Stimulated activated CD4-positive, alpha-beta T cell treated with anti-CD3 and anti-CD28 coated beads, Interleukin-15, amount 100 ng/mL, for 24 hours (primary cell): ENCODE measurements at regions not wholly inside any gene's neighbourhood (a gene's known extent, or its start where the extent isn't known, plus 50 kb on each side); places are given as distances from the start of the nearest gene placed in this dataset.
"Not testable (repeated sequence)": the region's sequence is repeated elsewhere in the genome, so short reads cannot be mapped to it uniquely, and the experiment has no call there.

ENCODE experiments used
- DNase-seq: peaks from one replicate; pipeline ENCODE4 v3.0.0-alpha.2; 2020

DNA sequence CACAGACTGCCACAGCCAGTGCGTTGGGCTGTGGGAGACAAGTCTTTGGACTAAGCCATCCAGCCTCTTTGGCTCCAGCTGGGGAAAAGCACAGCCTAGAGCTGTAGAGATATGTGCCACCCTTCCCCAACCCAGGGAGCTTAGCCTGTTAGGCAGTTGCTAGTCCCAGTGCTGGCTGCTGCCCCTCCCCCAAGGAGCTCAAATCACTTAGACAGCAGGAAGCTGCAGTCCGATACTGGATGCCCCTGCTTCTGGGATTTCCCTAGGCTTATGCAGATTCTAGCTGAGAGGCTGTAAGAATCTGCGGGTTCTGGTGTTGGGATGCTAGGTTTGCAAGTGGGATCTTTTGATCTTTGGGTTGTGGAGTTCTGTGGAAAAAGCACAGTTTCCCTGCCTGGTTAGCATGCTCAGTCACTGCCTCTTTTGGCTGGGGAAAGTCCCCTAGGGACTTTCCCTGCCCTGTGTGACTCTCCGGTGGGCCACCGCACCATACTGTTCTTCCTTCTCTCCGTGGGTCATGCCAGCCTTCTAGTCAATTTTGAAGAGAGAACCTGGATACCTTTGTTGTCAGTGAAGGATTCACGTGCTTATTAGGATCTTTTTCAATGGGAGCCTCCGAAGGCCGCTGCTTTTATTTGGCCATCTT lies 792.0 kb downstream of the KCNA4 start:
- no peak for DNase-seq

DNA sequence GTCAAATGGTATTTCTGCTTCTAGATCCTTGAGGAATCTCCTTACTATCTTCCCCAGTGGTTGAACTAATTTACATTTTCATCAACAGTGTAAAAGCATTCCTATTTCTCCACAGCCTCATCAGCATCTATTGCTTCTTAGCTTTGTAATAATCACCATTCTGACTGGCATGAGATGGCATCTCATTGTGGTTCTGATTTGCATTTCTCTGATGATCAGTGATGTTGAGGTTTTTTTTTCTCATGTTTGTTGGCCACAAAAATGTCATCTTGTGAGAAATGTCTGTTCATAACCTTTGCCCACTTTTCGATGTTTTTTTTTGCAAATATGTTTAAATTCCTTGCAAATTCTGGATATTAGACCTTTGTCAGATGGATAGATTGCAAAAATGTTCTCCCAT lies 797.3 kb downstream of the KCNA4 start:
- DNase-seq = not testable (repeated sequence)

DNA sequence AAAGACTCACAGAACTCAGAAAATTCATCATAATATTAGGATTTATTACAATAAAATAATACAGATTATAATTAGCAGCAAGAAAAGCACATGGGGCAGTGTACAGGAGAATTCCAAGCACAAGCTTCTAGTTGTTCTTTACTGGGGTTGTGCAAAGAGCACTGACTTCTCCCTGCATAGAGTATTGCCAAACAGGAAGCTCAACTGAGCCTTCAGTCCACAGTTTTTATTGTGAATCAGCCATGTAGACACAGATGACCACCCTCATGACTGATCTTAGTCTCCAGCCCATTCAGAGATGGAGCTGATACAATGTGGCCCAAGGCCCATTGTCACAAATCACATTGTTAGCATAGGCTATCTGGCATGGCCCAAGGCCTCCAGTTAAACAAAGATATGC lies 798.9 kb downstream of the KCNA4 start:
- no peak for DNase-seq

DNA sequence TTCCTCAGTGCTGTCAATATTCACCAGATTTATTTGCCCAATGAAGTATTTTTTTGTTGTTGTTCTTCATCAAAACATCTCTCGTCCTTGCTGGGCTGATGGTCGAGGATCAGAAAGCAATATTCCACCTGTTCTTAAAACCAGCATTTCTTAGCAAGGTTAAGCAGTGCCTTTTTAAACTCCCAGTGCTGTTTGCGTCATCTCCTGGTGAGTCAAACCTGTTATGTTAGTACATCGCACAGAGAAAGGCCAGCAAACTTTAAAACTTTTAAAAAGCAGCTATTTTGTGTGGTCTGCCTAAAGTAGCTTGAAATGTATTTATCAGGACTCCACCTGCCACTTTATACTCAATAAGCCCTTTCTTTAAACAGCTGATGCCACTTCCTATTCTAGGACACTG lies 802.0 kb downstream of the KCNA4 start:
- no peak for DNase-seq

DNA sequence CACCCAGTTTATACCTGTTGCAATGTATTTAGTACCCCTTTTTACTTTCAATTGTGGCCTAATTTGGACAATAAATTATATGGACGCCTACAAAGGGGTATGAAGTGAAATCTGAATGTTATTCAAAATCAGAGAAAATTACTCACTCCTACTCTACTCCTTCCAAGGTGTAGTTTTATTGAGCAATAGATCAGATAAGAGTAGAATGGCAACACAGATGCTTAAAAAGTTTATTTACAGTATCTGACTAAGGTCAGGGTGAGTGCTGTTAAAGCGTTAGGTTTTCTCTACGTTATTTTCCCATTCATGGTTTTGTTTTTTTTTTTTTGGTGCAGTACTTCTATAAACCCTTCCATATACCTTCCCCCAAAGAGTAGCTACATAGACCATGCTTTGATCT lies 805.6 kb downstream of the KCNA4 start:
- no peak for DNase-seq

DNA sequence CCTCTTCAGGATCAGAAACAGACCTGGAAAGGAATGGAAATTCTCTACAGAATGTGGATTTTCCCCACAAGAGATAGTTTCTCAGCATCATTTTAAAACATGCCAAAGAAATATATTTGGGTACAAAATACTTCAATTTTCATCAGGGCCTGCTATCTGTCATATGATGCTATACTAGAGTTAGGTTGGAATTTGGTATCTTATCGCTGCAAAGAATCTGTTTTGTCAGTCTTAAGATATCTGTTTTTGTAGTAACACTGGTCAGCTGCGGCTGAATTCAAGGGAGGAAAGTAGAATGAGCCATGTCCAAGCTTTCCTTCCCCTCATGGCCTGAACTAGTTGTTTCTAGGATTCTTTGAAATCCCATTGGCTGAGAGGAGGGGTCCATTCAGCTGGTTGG lies 806.4 kb downstream of the KCNA4 start:
- DNase-seq = no peak

DNA sequence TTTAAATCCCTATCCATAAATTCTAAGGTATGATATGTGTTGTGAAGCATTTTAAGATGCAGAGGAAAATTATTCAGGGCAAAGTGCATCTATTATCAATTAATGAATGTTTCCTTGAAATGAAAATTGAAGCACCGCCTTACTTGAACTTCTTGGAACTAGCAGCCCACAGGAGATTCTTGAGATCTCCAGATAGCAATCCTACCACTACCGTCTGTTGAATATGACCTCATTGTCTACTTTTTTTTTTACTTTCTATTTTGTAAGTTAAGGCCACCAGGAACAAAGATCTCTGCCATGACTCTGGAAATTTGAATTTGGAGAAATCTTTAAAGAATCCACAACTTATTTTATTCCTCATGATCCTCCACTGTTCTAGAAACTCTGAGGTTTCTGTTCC lies 808.7 kb downstream of the KCNA4 start:
- no peak for DNase-seq

DNA sequence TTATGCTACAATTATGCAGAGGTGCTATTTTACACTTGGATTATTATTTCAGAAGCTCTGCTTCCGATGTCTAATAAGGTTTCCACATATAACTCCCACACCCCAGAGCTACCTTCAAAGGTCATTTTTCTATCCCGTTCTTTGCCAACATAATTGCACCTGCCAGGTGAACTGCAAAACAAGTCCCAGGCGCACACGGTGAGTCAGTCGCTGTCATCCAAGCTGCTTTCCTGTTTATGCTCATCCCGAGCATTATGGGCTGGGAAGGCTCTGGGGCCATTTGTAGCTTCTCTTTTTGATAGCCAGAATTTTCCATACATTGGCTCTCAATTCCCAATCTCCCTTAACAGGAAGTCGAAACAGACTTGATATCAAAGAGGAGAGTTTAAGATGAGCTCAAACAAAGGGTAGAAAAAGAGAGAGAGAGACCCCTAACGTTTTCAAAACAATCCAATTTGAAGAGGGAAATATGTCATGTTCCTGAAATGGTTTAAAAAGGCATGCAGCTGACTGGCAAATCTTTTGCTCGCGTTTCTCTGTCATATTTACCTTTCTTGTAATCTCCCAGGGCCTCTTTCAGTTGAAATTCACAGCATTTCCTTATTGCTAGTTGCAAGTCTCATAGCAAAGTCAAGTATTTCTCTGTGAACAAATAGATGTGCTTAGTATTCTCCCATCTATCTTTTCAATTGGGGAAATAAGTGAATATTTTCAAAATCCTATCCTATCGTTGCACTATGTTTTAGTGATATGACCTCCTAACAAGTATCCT lies 815.9 kb downstream of the KCNA4 start:
- DNase-seq = no peak

DNA sequence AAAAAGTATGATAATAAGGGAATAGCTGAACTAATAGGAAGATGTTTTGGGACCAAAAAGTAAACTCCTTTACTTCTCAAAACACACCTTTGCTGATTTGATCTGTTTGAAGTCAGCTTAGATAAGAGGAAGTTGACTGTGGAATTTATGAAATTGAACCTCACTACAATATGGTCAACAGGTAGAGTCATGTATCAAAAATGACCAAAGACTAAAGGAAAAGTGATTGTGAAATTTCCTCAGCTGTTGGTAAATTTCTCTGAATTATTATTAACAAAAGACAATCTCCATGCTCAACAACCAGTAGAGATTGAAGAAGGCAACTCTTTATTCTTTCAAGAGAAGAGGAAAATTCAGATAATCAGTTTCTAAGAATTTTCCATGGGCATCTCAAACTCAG lies 826.5 kb downstream of the KCNA4 start:
- no peak for DNase-seq

DNA sequence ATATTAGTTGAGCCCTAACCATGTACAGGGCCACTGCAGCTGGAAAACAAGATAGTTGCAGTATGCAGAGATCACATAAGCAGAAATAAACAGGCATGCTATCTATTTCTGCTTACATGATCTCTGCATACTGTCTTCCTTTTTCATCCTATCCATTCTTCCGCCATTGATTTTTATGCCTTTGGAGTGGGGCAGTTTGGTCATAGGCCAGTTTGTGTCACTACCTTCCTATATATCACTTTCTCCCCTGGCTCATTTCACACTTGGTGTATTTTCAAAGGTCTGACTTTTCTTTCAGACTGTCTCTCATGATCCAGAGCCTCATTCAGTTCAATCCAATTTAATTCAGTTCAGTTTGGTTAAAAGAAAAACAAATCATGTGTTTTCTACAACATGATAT lies 829.6 kb downstream of the KCNA4 start:
- no peak for DNase-seq

DNA sequence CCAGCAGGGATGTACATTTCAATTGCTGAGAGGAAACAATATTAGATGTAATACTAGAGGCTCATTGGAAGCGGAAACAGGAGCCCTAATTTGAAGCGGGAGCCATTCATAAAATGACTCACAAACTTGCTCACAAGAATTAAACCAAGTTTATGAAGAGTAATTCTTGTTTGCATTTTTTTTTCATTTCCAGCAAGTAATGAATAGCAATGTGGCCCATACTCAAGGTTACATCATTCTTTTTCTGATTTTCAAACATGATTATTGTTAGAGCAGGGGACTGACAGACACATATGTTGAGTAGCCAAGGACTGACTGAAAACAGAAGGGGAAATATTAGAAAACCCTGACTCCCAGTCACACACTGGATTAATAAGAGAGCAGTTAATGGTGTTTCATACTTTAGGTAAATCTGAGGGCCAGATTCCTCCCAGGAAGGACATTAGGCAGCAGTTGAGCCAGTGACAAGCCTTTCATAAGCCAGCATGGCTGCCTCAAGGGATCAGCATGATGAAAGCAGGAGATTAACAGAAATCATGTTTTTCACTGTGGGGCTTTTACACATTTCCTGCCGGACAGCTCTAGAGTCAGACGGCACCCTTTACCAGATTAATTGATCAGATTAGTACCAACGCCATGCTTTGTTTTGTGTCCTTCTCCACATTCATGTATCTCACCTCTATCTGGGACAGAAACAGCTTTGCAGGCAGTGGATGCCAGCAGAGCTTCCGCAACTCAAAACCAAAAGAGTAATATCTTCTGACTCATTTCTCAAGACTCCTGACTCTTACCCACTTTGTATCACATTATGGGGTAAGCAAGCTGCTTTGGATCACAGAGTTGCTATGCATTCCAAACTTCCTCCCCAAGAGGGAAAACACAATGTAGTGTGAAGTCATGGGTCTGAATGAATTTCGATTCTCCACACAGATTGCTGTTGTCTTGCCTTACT lies 831.6 kb downstream of the KCNA4 start:
- no peak for DNase-seq

DNA sequence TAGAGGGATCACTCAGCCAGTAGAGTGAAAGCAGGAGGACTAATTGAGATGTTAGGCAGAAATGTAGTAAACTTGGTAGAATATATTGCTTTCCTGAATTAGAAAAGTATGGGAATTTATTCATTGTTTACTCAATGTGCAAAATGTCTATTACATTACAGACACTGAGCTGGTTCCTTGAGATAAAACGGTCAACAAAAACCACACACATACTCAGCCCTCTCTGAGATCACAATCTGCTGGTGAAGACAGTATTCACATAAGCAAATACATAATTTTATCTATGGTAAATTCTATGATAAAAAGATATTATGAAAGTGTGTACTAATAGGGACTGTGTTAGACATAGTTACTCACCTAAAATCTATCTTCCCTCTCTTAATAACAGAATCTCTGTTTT lies 833.5 kb downstream of the KCNA4 start:
- no peak for DNase-seq

DNA sequence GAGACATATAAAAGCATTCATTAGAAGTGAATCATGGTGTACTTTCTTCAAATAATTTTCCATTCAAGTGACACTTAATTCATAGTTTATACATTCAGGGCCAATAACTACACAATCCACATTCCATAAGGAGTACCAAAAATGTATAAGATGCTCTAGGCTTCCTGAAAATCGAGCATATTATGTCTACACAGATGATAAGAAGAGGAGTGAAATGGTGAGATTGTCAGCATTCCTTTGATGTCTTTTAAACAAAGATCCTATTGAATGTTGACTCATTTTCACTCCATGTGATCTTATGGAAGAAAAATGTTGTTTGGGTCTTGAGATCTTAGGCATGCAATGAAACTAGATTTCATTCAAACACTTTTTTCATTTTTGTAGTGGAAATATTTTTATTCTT lies 843.2 kb downstream of the KCNA4 start:
- no peak for DNase-seq

DNA sequence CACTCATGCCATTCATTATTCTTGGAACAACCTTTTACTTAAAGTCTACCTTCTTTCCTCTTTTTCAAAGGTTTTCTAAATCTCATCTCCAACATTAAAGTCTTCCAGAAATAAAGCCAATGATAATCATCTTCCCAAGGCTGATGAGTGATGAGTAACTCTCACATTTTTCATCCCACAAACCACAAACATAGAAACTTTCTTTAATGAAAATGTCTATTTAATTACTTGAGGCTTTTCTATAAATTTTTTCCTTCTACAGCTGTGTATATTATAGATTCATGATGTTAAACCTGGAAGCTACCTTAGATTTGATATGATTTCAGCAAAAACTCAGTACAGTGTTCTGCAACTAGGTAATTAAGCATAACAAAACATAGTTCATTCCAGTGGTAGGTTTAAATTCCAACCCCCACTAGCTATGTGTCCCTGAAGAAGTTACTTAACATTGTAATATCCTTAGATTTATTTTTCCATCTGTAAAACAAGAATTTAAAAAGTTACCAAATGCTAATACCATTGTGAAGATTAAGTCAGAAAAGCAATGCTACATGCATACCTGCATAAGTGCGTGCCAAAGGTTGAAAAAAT lies 845.4 kb downstream of the KCNA4 start:
- no peak for DNase-seq

DNA sequence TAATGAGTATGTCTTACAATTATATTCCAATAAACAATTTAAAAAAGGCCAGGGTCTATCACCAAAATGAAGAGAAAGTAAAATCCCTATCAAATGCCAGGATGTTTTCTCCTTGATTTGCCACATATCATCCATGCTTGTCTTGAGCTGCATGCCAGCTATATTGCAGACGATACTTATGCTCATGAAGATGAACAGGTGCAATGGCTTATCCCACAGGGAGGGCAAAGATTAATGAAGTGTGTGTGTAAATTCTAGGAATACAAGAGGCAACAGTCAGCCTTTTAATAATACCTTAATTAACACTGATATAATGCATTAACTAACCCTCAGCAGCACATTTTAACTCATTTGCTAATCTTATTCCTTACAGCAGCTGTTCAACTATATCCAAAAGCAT lies 850.5 kb downstream of the KCNA4 start:
- DNase-seq = no peak

DNA sequence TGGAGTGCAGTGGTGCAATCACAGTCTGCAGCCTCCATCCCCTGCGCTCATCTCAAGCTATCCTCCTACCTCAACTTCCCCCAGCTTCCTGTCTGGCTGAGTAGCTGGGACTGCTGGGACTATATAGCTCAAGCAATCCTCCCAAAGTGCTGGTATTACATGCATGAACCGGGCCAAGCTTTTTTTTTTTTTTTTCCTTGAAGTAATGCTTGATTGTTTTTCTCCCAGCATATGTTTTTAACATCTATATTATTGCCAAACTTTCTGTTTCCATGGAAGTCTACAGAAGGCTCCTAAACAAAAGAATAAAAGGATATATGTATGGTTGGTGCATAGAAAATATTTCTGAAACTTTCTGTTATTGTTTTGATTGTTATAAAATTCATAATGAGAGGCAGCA lies 853.6 kb downstream of the KCNA4 start:
- DNase-seq = no peak

DNA sequence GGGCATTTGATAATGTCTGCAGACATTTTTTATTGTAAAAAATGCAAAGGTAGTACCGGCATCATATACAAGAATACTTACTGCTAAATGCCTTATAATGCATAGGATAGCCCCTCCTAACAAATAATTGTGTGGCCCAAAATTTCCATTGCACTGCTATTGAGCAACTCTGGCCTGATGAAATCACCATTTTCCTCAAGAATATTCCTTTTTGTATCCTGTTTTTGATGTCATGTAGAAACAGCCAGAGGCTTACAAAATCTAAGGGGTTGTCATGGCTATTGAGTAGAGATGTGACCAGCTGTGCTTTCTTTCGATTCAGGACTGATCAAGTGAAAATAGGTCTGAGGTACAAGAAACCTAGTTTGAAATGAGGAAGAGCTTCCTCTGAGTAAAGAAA lies 854.3 kb downstream of the KCNA4 start:
- DNase-seq = no peak

DNA sequence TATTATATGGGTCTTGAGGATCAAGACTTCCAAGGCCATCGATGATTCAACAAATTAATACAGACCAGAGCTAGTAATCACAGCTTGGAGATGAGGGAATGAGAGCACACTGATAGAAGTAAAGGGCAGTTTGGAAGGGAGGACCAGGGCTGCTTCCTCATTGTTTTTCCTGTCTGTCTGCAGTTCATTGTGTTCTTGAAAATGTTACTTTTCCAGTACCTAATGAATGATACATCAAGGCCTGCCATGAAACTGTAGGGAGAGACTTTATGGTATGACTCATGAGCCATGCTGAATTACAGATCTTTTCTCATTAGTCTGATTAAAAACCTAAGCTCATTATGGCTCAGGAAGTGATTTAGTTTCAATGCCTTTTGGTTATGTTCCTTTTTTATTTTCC lies 855.6 kb downstream of the KCNA4 start:
- DNase-seq = no peak

DNA sequence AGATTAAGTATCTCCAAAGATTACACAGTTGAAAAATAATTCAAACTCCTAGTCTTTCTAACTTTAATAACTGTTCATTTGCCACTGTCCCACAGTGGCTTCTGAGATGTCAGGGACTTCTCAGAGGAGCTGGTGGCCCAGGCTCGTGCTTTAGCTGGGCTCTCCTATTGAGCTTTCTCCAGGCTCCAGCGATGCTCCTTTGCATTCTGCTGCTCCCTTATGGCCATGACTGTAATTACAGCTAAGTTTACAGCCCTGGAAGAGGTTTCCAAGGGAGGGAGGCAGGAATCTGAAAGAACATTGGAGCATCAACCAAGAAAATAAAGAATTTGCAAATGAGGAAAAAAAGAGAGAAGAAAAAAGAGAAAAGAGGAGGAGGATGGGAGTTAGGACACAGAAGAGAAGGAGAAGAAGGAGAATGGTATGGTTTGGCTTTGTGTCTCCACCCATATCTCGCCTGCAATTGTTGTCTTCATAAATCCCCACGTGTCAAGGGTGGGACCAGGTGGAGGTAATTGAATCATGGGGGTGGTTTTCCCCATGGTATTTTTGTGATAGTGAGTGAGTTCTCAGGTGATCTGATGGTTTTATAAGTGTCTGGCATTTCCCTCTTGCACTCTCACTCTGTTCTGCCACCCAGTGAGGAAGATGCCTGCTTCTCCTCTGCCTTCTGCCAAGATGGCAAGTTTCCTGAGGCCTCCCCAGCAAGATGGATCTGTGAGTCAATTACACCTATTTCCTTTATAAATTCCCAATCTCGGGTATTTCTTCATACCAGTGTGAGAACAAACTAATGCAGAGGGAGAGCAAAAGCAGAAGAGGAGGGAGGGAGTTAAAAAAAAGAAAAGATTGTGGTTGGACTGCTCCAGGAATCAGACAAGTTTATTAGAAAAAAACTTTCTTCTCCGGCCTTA lies 857.0 kb downstream of the KCNA4 start:
- DNase-seq = peak; percentile 1

DNA sequence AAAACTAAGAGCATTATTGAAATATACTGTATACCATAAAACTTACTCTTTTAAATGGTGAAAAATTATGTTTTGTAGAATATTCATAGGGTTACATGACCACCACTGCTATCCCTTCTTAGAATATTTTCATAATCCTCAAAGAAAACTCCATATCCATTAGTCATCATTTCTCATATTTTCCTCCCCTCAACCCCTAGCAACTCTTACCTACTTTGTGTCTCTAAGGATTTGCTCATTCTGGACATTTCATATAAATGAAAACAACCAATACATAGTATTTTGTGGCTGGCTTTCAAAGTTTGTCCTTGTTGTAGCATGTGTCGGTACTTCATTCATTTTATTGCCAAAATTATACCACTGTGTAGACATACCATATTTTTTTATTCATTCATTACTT lies 863.8 kb downstream of the KCNA4 start:
- no peak for DNase-seq

DNA sequence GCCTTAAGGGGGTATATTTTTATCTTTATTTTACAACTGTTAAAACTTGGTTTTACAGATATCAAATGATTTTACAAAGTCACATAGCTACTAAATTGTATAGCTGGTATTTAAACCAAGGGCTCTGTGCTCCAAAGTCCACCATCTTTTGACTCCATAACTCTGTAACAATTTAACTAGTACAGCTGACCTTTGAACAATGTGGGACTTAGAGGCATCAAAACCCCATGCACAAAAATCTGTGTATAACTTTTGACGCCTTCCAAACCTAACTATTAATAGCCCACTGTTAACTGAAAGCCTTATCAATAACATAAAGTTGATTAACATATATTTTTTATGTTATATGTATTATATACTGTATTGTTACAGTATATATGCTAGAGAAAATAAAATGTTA lies 874.3 kb downstream of the KCNA4 start:
- not testable (repeated sequence) for DNase-seq

DNA sequence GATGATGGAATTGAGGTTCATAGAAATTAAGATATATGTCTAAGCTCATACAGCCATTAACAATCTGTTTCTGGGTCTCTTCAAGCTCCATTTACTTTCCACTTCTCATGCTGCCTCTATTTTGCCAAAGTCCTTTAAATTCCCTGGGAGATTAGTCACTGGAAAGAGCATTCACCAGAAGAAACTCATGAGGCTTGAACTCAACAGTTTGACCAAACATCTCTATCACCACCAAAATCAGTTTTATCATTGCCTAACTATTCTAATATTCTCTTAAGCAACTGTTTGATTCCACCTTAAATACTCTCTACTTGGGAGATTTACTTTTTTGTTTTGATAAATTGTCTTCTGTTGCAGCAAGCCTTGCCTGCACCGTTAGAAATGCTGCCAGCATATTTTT lies 881.3 kb downstream of the KCNA4 start:
- DNase-seq = no peak
